ENCODE measurements at regions not wholly inside any gene's neighbourhood (a gene's known extent, or its start where the extent isn't known, plus 50 kb on each side); places are given as distances from the start of the nearest gene placed in this dataset.

DNA sequence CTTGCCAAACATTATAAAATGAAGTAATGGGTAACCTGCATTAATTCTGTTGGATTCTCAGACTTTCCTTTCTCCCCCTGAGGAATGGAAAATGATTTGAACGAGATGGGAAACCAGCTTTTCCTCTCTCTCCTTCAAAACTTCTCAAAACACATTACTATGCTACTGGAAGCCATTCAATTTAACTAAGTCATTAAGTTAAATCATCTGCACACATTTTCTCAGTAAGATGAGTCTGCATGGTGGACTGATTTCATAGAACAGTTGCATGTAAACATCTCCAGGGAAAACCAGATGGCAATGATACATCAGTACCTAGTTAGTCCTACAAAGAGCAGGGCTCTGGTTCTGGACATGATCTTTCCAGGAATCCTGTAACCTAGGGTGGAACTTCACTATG, 59.9 kb downstream of the BMP4 start:
- DNase-seq, result no peak

DNA sequence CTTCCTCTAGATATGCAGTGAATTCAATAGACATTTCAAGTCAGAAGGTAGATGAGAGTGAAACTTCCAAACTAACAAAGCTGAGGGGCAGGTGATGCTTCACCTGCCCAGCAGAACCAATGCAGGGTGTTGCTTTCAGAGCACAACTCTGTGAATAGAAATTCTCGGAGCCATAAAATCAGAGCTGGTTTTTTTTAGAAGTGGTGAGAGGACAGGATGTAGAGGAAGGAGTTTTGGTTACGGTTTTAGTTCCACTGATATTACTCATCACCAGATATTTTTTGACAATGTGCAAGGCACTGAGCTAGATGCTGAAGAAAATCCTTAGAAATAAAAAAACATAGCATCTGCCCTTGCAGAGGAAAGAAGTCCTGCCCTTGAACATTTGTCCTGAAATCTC, 62.2 kb downstream of the BMP4 start:
- DNase-seq, result no peak

DNA sequence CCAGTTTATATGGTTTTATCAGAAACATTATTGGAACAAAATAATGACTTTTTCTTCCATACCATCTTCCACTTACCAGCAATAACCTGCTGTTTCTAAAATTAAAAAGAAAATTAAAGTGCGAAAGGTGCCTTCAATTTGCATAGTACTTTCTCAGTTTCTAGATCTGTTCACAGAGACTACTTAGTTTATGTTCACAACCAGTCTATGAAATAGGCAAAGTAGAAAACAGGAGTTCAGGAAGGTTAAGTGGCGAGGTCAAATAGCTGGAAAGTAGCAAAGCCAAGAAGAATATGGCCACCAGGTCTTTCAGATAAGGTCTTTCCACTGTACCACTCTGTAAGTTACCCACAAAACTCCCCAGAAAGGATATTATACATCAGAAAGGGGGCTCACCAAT, 63.3 kb downstream of the BMP4 start:
- DNase-seq, result no peak

DNA sequence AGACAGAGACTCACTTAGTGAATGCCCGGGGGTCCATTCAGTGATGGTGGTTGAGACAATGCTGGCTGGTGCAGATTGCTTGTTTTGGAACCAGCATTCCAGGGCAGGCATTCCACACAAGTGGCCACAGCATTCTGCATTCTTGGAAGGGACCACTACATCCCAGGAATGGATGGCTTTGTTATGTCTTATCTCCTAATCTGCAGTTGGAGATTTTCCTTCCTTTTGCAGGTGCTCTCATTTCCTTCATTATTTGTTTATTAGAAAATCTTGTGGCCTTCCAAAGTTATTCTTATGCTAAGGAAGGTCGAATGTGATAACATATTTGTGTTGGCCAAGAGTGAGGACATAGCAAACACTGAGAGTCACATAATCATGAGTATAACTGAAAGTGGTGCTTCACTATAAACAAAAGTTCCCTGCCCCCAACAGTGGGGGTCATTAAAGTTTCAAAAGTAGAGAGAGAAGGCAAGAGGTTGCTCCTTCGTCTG, 66.0 kb downstream of the BMP4 start:
- DNase-seq, result no peak

DNA sequence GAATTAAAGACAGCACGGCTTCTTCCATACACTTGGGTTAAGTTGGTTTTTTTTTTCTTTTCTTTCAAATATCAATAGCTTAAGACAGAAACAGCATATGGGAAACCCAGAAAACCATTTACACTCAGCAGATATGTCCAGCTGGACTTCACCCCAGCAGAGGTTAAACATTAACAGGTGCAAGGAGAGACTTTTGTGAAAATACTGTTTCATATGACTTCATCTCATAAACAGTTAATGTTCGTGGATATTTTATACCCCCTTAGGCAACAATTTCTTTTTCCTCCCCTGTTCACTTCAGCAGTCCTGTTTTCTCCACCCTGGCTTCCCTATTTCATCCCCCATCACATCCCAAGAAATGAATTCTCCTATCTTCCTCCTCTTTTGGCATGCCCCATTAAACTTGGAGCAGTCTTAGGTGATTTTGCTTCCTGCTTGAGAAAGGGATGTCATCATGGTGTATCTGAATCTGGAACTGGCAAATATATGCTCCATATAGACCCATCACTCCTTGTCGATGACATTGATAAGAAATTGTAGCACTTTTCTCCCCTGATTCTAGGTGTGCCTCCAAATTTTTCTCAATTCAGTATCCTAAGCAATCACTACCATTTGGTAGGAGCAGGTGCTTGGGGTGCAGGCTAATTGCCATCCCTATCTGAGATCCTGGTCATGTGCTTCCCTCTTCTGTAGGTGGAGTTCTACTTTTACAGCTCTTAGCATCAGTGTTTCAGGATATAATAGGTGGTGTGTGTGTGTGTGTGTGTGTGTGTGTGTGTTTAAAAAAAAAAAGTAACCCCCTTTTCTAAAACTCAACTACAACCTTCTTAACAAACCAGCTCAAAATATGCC, 67.9 kb downstream of the BMP4 start:
- no peak for DNase-seq

DNA sequence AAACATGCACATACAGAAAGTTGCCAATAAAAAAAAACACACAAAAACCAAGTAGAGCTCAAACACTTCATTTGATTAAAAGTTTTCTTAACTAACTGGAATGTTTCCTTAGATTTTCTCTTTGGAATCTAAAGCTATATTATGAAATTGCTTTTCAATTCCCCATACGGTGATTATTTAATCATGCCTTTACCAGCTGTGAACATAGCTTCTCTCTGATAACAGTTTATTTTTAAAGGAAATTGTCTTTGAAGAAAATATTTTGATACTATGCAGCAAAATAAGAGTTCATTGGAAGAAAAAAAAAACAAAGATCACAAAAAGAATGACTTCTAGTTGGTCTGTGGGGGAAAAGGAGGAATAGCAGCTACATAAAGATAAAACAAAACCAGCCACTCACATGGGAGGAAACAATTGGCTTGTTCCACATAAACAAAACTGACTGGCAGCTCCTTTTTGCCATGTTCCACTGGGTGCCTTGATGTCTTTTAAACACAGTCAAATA, 71.4 kb downstream of the BMP4 start:
- DNase-seq, result no peak

DNA sequence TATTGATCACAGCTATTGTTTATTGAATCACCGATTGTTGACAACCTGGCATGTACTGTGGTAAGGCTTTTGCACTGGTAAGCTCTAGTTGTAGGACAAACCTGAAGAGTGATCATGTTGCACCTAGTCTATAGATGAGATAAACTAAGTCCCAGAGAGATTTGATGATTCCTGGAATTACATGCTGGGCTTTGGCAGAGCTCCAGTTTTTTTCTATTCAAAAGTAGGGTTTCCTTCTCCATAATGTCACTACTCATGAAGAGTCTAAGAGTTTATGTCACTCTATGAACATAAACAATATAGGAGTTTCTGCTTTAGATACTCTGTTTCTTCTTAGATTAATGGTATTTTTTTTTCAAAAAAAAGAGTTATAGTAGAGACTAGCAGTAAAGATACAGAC, 72.0 kb downstream of the BMP4 start:
- DNase-seq, result no peak

DNA sequence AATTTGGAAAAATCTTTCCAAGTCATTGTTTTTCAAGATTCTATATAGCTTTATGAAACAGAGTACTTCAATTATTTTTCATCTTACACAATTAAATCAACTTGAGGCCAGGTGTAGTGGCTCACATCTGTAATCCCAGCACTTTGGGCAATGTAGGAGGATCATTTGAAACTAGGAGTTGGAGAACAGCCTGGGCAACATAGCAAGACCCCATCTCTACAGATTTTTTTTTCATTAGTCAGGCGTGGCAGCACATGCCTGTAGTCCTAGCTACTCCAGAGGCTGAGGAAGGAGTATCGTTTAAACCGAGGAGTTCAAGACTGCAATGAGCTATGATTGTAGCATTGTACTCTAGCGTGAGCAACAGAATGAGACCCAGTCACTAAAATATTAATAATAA, 72.9 kb downstream of the BMP4 start:
- DNase-seq, result no peak

DNA sequence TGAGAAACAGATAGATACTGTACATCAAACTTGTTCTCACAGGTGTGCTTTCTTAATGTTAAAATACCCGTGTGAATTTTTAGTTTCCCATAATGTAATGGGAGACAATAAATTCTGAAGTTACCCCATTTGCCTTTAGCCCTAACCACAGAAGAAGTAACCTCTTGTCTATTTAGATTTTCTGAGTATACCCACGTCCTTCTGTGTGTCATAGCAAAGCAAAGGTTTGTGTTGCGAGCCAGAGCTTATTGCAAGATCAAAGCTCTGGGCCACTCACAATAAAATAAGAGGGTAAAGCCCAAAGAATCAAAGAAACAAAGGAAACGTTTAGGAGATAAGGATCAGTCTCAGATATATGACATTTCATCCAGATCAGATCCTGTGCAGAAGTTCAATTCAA, 73.9 kb downstream of the BMP4 start:
- DNase-seq, result no peak

DNA sequence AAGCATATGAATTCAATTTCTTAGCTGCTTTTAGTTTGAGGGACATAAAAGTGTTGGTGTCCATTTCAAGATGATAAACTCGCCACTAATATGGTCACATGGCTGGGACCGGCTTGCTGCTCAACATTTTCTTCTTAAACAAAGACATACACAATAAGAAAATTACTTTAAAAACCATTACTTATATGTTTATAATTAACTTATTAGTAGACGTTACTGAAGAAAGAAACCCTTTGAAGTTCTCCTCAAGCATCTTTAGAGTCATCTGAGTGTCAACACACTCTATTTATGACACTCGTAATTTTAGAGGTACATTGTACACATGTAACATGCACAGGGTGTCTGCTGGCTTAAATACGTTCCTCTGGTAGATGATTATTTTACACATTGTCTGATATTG, 74.7 kb downstream of the BMP4 start:
- DNase-seq, result no peak

DNA sequence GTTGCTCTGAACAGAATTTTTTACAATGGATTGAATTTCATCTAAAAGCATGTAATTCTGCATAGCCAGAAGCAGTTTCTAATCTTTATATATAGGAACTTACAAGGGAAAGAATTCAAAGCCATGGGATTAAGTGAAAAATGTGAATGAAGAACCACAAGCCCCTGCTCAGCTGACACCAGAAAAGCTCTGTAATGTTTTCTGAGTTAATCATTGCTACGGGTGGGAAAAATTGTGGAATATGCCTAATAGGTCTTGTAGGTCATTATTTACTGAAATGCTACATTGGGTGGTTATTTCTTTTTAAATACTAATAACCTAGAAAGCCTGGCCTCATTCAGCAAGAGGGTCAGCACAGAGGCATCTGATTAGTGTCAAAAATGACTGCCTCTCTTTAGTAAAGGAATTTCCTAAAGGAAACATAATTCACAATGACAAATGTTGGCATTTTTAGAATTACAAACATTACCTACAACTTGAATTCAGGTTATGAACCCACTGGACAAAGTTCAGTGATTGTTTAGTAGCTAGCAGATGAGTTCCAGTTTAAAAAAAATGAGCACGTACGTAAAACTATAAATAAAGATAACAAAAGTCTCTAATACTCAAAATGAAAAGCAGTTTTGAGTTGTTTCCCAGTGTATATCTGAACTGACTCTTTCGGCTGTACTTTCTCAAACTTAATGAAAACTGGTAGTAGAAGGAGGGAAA, 75.3 kb downstream of the BMP4 start:
- no peak for DNase-seq

DNA sequence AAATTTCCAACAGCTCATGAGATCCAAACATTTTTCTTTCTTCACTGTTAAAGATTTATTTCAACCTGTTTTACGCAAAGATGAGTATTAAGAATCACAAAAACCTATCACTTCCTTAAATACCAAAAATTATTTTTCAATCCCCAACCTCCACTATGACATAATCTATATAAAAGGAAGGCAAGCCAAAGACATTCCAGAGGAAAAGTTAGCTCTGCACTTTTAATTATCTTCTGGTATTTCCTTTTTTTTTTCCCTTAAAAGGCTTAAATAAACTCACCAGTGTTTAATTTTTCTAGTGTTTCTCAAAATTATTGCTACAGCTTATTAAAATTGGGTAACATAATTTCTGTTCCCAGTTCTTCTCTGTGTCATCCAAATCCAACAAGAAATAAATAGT, 75.9 kb downstream of the BMP4 start:
- no peak for DNase-seq

DNA sequence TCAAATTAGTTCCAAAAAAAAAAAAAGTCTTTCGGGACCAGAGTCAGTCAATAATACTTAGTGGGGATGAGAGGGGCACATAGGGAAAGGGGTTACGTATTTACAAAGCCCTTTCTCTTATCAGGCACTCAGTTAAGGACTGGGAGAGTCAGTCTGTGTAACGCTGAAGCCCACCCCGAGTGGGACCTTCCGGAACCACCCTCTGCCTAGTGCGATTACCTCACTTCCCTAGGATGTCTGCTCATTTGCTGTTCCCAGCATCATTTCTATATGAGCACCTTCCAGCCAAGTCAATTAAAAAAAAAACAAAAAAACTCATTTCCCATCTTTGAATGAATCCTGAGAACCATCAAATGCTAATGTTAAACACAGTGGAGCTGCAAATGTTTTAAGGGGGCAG, 76.9 kb downstream of the BMP4 start:
- DNase-seq, result no peak

DNA sequence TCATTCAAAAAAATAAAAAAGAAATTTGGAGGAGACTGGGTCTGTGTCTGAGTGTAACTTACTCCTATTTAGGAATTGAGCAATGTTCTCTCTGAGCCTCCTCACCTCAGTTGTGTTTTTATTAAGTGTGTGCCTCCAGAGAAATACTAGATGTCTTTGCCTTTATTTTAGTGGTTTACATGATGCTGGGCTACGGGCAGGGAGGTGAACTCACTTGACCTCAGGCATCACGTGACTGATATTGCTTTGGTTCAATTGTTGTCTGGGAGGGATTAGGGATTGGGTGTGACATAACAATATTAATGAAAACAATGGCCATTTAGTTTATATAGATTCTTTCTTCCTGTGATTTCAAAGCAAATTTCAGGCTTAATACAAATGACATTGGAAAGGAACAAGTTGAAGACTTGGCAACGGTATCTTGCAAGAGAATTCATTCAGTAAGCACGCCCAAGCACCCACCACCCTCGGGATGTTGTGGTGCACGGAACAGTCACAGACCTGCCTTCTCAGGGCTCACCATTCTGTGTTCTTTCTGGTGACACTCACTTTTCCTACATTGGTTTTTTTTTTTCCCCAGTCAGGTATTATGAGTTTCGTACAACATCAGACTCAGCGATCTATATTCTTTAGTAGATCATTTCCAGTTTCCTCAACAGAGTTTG, 77.5 kb downstream of the BMP4 start:
- no peak for DNase-seq

DNA sequence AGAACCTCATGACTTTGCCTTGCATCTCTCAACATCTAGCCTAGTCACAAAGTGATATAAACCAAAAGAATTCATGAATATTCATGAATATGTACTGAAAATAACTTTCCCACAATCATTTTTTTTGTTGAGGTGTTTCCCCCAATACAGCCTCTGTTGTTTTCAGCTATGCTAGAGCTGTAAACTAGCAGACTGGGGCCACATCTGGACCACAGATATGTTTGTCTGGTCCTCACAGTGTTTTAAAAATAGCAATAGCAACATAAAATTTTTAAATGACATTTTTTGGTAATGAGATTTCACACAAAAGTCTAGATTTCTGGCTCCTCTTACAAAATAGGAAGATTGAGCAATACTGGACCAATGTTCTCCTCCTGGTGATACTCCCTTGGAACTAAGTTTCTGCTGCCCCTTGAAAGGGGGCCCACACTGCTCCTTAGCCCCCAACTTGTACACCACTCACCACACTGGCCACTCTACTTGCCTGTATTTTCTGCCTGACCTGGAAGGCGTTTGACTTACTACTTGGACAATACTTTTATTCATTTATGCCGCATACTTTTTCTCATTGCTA, 81.2 kb downstream of the BMP4 start:
- DNase-seq, result no peak

DNA sequence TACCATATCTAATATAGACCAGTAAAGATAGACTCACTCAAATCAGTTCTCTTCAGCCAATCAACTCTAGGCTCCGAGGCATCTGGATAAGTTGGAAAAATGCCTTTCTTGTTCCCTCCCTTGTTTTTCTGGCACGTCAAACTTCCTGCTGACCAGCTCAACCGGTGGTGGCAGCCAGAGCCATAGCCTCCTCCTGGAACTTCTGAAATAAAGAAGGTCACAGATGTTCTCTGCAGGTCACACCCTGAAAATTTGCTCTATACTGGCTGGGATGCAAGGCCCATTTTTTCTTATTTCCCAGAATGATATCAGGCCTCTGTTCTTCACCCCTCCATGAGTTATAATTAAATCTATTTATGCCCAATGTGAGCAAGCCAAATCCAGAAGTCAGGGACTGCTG, 81.9 kb downstream of the BMP4 start:
- DNase-seq, result no peak

DNA sequence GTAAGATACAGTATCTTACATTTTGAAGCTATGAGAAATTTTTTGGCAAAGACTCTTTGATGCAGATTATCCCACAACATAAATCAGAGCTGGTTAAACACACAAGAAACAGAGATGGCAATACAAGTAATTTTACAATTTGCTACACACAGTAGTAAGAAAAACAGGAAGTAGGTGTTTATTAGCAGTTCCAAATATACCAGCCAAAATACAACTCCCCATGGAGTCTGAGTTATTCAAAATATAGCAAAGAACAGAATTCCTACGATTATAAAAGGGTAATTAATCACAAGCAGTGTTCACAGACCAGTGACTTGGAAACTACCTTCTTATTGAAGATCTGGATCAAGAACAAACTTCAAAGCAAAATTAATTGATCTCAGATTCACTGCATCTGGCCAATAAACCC, 83.9 kb downstream of the BMP4 start:
- no peak for DNase-seq

DNA sequence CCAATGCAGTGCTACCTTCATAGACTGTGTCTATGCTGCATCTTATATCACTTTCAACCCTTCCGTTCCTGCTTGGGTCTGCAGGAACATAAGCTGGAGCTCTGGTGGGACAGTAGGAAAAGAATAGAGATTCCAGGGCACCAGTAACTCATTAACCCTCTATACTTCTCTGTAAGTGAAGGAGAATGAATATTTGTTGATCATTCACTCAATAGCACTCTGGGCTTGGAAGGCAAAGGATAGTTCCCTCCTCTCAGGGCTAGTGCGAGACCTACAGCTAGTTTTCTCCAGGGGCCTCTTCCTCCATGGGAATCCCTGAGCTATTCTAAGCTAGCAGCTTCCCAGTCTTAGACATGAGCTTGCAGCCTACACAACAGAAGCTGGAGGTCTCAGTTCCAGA, 84.7 kb downstream of the BMP4 start:
- DNase-seq, result no peak

DNA sequence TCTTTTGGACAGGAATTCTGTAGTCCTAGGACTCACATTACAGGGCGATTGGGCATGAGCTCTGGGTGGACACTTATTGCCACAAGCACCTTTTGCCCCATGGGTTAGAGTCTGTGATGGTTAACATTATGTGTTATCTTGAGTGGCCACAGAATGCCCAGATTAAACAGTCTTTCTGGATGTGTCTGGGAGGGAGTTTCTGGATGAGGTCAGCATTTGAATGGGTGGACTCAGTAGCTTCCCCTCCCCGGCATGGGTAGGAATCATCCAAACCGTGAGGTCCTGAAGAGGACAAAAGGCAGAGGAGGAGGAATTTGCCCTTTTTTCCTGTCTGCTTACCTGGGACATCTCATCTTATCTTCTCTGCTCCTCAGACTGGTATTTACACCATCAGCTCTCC, 85.6 kb downstream of the BMP4 start:
- no peak for DNase-seq

DNA sequence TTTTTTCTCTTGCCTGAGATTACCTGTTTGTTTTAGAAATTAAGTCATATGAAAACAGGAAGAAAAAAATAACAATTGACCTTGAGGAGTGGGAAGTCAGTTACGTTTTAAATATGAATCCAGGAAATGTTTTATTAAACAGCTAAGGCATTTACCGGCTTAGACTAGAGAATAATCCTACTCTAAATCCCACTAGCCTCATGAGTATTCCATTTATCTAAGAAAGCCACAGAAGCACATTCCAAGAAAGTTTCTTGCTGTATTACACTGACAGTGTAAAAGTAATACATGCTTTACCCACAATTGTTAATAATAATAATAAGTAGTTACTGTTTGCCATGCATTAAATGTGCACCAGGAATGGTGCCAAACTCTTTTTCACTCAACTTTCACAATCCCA, 90.9 kb downstream of the BMP4 start:
- no peak for DNase-seq

DNA sequence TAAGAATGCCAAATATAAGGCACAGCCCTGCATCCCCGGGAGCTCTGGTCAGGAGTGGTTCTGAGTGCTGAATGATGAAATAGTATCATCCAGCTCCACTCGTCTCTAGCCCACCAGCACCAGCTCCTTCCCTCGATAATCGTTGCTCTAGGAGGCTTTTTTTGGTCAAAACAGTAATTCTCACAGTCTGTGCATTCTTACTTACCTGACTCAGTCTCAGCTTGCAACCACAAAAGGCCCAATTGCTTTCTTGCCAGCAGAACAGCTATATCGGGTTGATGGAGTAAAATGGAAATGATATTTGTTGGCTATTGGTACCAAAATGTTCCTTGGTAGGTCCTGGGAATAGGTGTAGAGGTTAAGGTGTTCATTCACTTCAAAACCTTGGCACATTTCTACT, 94.8 kb downstream of the BMP4 start:
- DNase-seq, result no peak

DNA sequence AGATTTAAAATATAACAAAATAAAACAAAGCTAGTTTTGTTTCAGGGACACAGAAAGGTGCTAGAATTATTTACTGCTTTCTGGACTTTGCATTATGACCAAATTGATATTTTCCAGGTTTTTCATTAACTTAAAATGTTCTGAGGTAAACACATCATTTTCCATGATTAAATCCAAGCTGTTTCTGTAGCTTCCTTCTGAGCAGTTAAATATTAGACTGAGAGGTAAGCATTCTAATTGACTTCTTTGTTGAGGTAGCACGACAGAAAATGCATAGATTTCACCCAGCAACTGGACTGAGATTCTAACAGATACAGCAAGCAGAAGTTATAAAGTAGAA, 98.3 kb downstream of the BMP4 start:
- no peak for DNase-seq

DNA sequence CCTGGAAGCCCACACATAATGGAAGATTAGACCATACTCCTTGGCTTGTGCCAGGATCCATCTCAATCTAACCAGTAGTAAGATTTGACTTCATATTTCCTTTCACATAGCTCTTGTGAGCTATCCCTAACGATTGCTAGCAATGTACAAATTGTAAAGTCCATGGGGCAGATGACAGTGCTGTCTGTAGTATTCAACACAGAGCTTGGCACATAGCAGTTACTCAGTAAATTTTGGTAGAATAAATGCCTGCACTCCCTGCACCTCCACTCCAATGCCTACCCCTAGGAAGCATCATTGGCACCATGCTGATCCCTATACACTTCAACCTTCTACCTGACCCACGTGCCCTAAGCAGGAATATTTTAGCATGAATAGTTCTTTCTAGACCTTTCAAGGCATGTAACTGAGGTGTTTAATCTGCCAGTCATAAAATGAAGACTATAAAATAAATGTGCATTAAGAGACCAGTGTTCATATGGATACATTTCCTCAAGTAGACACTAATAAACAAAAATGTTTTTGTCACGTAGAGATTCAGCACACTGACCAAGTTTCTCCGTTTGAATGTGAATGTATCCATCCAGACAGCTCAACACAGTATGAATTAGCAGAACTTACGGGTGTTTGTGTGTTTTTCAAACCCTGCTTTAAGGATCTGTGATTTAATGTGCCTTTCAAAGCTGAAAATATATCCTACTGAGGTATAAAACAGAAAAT, 98.8 kb downstream of the BMP4 start:
- no peak for DNase-seq
